K562 (cell line): ENCODE measurements at regions not wholly inside any gene's neighbourhood (a gene's known extent, or its start where the extent isn't known, plus 50 kb on each side); places are given as distances from the start of the nearest gene placed in this dataset.

Experiments used
- ATAC-seq: fragments of 200-7000 bp; cut with Tn5 transposase; 3 replicates; pipeline ENCODE4 v1.9.1; 2020; ENCODE audit warnings: moderate library complexity
- BruUV-seq: library from RNA; stranded (reverse); fragments of 400-500 nt; replicated peaks from 2 replicates; lab custom pipeline; 2021; lab: Mats Ljungman, UMichigan
- CTCF ChIA-PET: fragments of 300-600 bp; formaldehyde crosslinking; extraction: SDS; loops from one replicate; lab custom pipeline; 2021; ENCODE audit warnings: low intra/inter-chr PET ratio; lab: Yijun Ruan, JAX
- POLR2A ChIA-PET: fragments of 300-600, 350-650 bp; sonication (Branson Sonifier 250); formaldehyde crosslinking; extraction: SDS; loops from one replicate; lab custom pipeline; 2021; ENCODE audit warnings: antibody characterized with exemption, inconsistent platforms; lab: Yijun Ruan, JAX
- DNase-seq, 4 experiments: peaks; one replicate each; pipeline versions ENCODE4 v3.0.0 to v3.0.0-alpha.2; 2011 to 2018; ENCODE audit warnings: low spot score in 3 of 4, mixed read lengths in 3 of 4; ENCODE audit errors: extremely low read depth in 1 of 4
- FAIRE-seq: peaks from 2 replicates; lab custom pipeline; 2011; peaks lifted over from hg19 to GRCh38; lab: Jason Lieb, UNC
- H2AFZ ChIP-seq: 2 replicates; pipeline ENCODE4 v1.6.0; 2011; ENCODE audit warnings: low read depth, low read length, control low read depth, inconsistent platforms
- H3K27ac ChIP-seq: fragments of 200-600 bp; 3 replicates; pipeline ENCODE4 v1.8.0; 2011; ENCODE audit warnings: low read depth, mild to moderate bottlenecking, control low read depth, inconsistent platforms, low read length, moderate library complexity, mixed read lengths; ENCODE audit errors: extremely low read depth
- H3K27me3 ChIP-seq, 2 experiments: fragments of 300-600 bp in 1 of 2; 2 replicates in 1 of 2; 3 replicates in 1 of 2; pipeline versions ENCODE4 v1.6.0 to v1.8.0; 2011; ENCODE audit warnings: inconsistent platforms in 2 of 2, low read length in 2 of 2, mild to moderate bottlenecking in 1 of 2, mixed read lengths in 1 of 2, moderate library complexity in 1 of 2; ENCODE audit not compliant: control insufficient read depth in 2 of 2, insufficient read depth in 2 of 2
- H3K36me3 ChIP-seq: fragments of 300-600 bp; 3 replicates; pipeline ENCODE4 v1.8.0; 2011; ENCODE audit warnings: mild to moderate bottlenecking, low read length, inconsistent platforms; ENCODE audit not compliant: control insufficient read depth, insufficient read depth
- H3K4me1 ChIP-seq, 2 experiments: fragments of 200-600 bp in 1 of 2; replicated peaks in 1 of 2; 2 replicates in 1 of 2; 3 replicates in 1 of 2; pipeline versions ENCODE4 v1.5.1 to v1.8.0; 2011; ENCODE audit warnings: inconsistent platforms in 2 of 2, low read length in 2 of 2, mild to moderate bottlenecking in 1 of 2, mixed read lengths in 1 of 2, moderate library complexity in 1 of 2; ENCODE audit not compliant: control insufficient read depth in 2 of 2, insufficient read depth in 2 of 2
- H3K4me2 ChIP-seq: 2 replicates; pipeline ENCODE4 v1.6.1; 2011; ENCODE audit warnings: low read length, control low read depth, inconsistent platforms, mixed read lengths; ENCODE audit not compliant: insufficient read depth
- H3K4me3 ChIP-seq: fragments of 200-600 bp; sonication (generic), shearing (Covaris generic); 2 replicates; pipeline ENCODE4 v1.5.1; 2016; ENCODE audit warnings: control low read depth, inconsistent platforms
- H3K79me2 ChIP-seq: fragments of 200-600 bp; 3 replicates; pipeline ENCODE4 v1.8.0; 2011; ENCODE audit warnings: low read length, inconsistent platforms; ENCODE audit not compliant: control insufficient read depth, insufficient read depth
- H3K9ac ChIP-seq, 2 experiments: 2 replicates each; pipeline versions ENCODE4 v1.6.0 to v1.6.1; 2011; ENCODE audit warnings: low read depth in 2 of 2, low read length in 2 of 2, control low read depth in 1 of 2, inconsistent platforms in 1 of 2, mild to moderate bottlenecking in 1 of 2, mixed read lengths in 1 of 2; ENCODE audit not compliant: insufficient read depth in 1 of 2
- H3K9me1 ChIP-seq: one replicate; pipeline ENCODE4 v1.6.0; 2011; ENCODE audit warnings: inconsistent platforms, mild to moderate bottlenecking, low read length, moderate library complexity; ENCODE audit not compliant: control insufficient read depth, insufficient read depth
- H3K9me3 ChIP-seq: replicated peaks from 2 replicates; pipeline ENCODE4 v1.5.1; 2011; ENCODE audit warnings: low read depth, low read length, inconsistent platforms; ENCODE audit not compliant: control insufficient read depth, insufficient read depth
- H4K20me1 ChIP-seq: replicated peaks from 2 replicates; pipeline ENCODE4 v1.6.1; 2011; ENCODE audit warnings: low read length, inconsistent platforms, mixed read lengths; ENCODE audit not compliant: control insufficient read depth, insufficient read depth
- CHD2 ChIP-seq: IDR thresholded peaks from 2 replicates; pipeline ENCODE4 v1.6.1; 2011; ENCODE audit warnings: low read depth, low read length
- DEAF1 ChIP-seq: fragments of 450-650 bp; formaldehyde crosslinking; IDR thresholded peaks from 2 replicates; pipeline ENCODE4 v1.4.0; 2020; ENCODE audit warnings: mild to moderate bottlenecking, moderate library complexity
- HDAC8 ChIP-seq: fragments of 450-650 bp; IDR thresholded peaks from 2 replicates; pipeline ENCODE4 v1.6.1; 2016; ENCODE audit warnings: mild to moderate bottlenecking, missing genetic modification characterization, moderate library complexity, missing compliant biosample characterization
- HNRNPK ChIP-seq: fragments of 200-400 bp; formaldehyde crosslinking; IDR thresholded peaks from one replicate; pipeline ENCODE4 v1.6.1; 2018; ENCODE audit warnings: mild to moderate bottlenecking, low read depth, low read length; ENCODE audit not compliant: poor library complexity, severe bottlenecking
- NFRKB ChIP-seq: fragments of 450-650 bp; IDR thresholded peaks from 2 replicates; pipeline ENCODE4 v1.6.1; 2016; ENCODE audit warnings: low read depth
- PCBP1 ChIP-seq: fragments of 200-400 bp; formaldehyde crosslinking; IDR thresholded peaks from 2 replicates; pipeline ENCODE4 v1.6.1; 2018; ENCODE audit warnings: mild to moderate bottlenecking, low read depth, low read length; ENCODE audit not compliant: poor library complexity, severe bottlenecking
- RFX7 ChIP-seq: fragments of 250-450 bp; sonication (Bioruptor Pico); IDR thresholded peaks from 2 replicates; pipeline ENCODE4 v1.5.1; 2021; ENCODE audit warnings: mild to moderate bottlenecking
- TEAD2 ChIP-seq: fragments of 450-650 bp; IDR thresholded peaks from 2 replicates; pipeline ENCODE4 v1.6.1; 2016; ENCODE audit warnings: missing genetic modification characterization, control low read depth, missing compliant biosample characterization
- TSC22D4 ChIP-seq: fragments of 450-650 bp; IDR thresholded peaks from 2 replicates; pipeline ENCODE4 v1.6.1; 2016; ENCODE audit warnings: missing genetic modification characterization, missing biosample characterization, control low read depth
- ZC3H11A ChIP-seq: IDR thresholded peaks from 2 replicates; pipeline ENCODE4 v1.6.1; 2012; ENCODE audit warnings: low read depth, low read length, improper control_type of control experiment
- ZKSCAN8 ChIP-seq: fragments of 200-800 bp; sonication (Bioruptor generic); IDR thresholded peaks from 2 replicates; pipeline ENCODE4 v1.6.1; 2016; ENCODE audit warnings: missing genetic modification characterization, missing compliant biosample characterization
- ZNF263 ChIP-seq: sonication (generic); formaldehyde crosslinking; IDR thresholded peaks from 2 replicates; pipeline ENCODE4 v1.8.0; 2022; ENCODE audit warnings: mild to moderate bottlenecking, missing genetic modification reagents, borderline replicate concordance
- ZNF324 ChIP-seq: fragments of 250-450 bp; sonication (Bioruptor Pico); IDR thresholded peaks from 2 replicates; pipeline ENCODE4 v1.4.0; 2020; ENCODE audit warnings: mild to moderate bottlenecking
- ZNF384 ChIP-seq: IDR thresholded peaks from 2 replicates; pipeline ENCODE4 v1.6.1; 2012; ENCODE audit warnings: low read depth, low read length, improper control_type of control experiment
- ZNF408 ChIP-seq: fragments of 250-450 bp; sonication (Bioruptor Pico); IDR thresholded peaks from 2 replicates; pipeline ENCODE4 v1.4.0; 2020; ENCODE audit warnings: low read depth, mild to moderate bottlenecking, moderate library complexity
- ZNF586 ChIP-seq: fragments of 450-650 bp; formaldehyde crosslinking; conservative IDR thresholded peaks from 2 replicates; pipeline ENCODE4 v1.4.0; 2020; ENCODE audit warnings: mild to moderate bottlenecking, moderate library complexity
- WGBS: fragments of 100-300 bp; shearing (Covaris generic); methylation state at CpG from one replicate; pipeline ENCODE4 v1.1.6; 2016; ENCODE audit warnings: low coverage, mixed read lengths; ENCODE audit not compliant: insufficient coverage; ENCODE audit errors: missing lambda C conversion rate; 5-methylcytosine and 5-hydroxymethylcytosine counted together
- in situ Hi-C: fragments of 300-500 bp; cut with MboI; formaldehyde crosslinking; loops from 4 replicates; pipeline ENCODE4 v1.15.0; 2018; ENCODE audit warnings: inconsistent platforms, mixed read lengths
- intact Hi-C: fragments of 100-400 bp; cut with micrococcal nuclease; formaldehyde crosslinking; loops from 2 replicates; pipeline ENCODE4 v1.14.2; 2022
- TF ChIP-seq, protein P1 (sequence below): sonication (generic); formaldehyde crosslinking; IDR thresholded peaks from 2 replicates; pipeline ENCODE4 v1.8.0; 2022; ENCODE audit warnings: missing genetic modification reagents, mild to moderate bottlenecking, moderate library complexity, borderline replicate concordance
- TF ChIP-seq, protein P2 (sequence below): fragments of 250-450 bp; sonication (Bioruptor Pico); IDR thresholded peaks from 2 replicates; pipeline ENCODE4 v1.5.0; 2021
- TF ChIP-seq, protein P3 (sequence below): fragments of 250-450 bp; sonication (Bioruptor Pico); IDR thresholded peaks from 2 replicates; pipeline ENCODE4 v1.9.0; 2021; ENCODE audit warnings: mild to moderate bottlenecking

DNA sequence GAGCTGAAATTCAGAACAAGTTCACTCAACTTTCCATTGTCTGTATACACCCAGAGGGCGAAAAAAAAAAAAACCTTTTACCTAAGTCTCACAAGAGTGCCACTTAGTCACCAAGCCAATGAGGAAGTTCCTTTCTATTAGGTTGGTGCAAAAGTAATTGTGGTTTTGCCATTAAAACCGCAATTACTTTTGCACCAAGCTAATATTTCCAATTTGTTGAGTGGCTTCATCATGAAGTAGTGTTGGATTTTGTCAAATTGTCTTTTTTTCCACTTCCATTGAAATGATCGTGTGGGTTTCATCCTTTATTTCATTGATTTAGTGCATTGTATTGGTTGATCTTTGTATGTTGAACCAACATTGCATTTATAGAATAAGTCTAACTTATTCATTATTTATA, 253.9 kb downstream of the ZIC4 start:
- TF ChIP-seq HDAC8 (tag) (no peak), ZNF408 (no peak), ZNF324 (no peak), ZC3H11A (no peak), RFX7 (no peak), ZNF586 (CRISPR knock-in tag) (no peak), PCBP1 (no peak), TSC22D4 (tag) (no peak), TEAD2 (tag) (no peak), NFRKB (no peak), ZNF384 (no peak), HNRNPK (no peak), ZNF263 (CRISPR knock-in tag) (no peak), ZKSCAN8 (CRISPR knock-in tag) (no peak), CHD2 (no peak), DEAF1 (CRISPR knock-in tag) (no peak)
- TF ChIP-seq, protein P1, sequence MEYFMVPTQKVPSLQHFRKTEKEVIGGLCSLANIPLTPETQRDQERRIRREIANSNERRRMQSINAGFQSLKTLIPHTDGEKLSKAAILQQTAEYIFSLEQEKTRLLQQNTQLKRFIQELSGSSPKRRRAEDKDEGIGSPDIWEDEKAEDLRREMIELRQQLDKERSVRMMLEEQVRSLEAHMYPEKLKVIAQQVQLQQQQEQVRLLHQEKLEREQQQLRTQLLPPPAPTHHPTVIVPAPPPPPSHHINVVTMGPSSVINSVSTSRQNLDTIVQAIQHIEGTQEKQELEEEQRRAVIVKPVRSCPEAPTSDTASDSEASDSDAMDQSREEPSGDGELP (CRISPR knock-in tag), result no peak
- TF ChIP-seq, protein P2, sequence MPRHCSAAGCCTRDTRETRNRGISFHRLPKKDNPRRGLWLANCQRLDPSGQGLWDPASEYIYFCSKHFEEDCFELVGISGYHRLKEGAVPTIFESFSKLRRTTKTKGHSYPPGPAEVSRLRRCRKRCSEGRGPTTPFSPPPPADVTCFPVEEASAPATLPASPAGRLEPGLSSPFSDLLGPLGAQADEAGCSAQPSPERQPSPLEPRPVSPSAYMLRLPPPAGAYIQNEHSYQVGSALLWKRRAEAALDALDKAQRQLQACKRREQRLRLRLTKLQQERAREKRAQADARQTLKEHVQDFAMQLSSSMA (CRISPR knock-in tag), result no peak
- TF ChIP-seq, protein P3, sequence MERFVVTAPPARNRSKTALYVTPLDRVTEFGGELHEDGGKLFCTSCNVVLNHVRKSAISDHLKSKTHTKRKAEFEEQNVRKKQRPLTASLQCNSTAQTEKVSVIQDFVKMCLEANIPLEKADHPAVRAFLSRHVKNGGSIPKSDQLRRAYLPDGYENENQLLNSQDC (CRISPR knock-in tag), result no peak
- 0% methylated on average over 3 of the region's 3 CpGs for WGBS
- ChIA-PET POLR2A (no interaction called here), CTCF (no interaction called here)
- FAIRE-seq (no peak), ATAC-seq (no peak), DNase-seq (no peak)
- Histone ChIP-seq H4K20me1 (no peaks in the 10 kb centered on the region), H3K9me3 (no peaks in the 10 kb centered on the region; the same call in 1 of the 2 replicates), H3K79me2 (no peaks in the 10 kb centered on the region), H3K4me3 (no peak overlapping the region), H3K27ac (no peak overlapping the region), H3K9me1 (no peaks in the 10 kb centered on the region), H3K27me3 (no peaks in the 10 kb centered on the region), H2AFZ (no peak overlapping the region), H3K9ac (no peak overlapping the region), H3K4me1 (no peaks in the 10 kb centered on the region), H3K4me2 (no peak overlapping the region), H3K36me3 (no peaks in the 10 kb centered on the region)
- intact Hi-C loops, result no loop called here
- no TSS peak for BruUV-seq
- in situ Hi-C loops, result no loop called here
